C4-2B (cell line): ENCODE measurements at regions not wholly inside any gene's neighbourhood (a gene's known extent, or its start where the extent isn't known, plus 50 kb on each side); places are given as distances from the start of the nearest gene placed in this dataset.
A peak's percentile ranks its signal among the peaks of the same experiment; 100 is the strongest.

Source experiments
- ZFX ChIP-seq: fragments of 450-650 bp; IDR thresholded peaks from 2 replicates; pipeline ENCODE4 v1.6.1; 2017
- TF ChIP-seq, protein P1 (sequence below): fragments of 450-650 bp; conservative IDR thresholded peaks from 2 replicates; pipeline ENCODE4 v1.5.1; 2017; ENCODE audit warnings: mild to moderate bottlenecking

DNA sequence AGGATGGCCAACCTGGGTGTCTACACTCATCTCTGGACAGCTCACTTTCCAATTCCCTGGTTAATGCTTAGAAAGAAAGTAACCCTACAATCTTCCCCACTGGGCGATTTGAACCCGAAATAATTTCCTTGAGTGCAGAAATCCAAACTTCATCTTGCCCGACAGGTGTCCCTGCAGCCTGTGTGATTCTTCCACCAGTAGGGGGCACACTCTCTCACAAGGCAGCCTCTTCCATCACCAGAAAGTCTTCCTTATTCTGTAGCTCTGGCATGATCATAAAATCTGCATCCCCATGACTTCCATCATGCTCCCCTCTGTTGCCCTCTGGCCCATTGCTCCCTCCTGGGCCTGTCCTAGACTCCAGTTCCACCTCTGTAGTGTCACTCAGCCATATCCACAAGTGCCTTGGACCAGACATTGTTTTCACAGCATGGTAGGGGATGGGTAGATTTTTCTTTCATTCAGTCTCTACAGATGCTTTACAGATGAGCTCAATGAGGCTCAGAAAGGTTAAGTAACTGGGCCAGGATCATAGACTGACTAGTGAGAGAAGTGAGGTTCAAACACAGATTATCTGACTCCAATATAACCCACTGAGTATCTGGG is 170.4 kb upstream of the SPTLC3 start:
- TF ChIP-seq, protein P1, sequence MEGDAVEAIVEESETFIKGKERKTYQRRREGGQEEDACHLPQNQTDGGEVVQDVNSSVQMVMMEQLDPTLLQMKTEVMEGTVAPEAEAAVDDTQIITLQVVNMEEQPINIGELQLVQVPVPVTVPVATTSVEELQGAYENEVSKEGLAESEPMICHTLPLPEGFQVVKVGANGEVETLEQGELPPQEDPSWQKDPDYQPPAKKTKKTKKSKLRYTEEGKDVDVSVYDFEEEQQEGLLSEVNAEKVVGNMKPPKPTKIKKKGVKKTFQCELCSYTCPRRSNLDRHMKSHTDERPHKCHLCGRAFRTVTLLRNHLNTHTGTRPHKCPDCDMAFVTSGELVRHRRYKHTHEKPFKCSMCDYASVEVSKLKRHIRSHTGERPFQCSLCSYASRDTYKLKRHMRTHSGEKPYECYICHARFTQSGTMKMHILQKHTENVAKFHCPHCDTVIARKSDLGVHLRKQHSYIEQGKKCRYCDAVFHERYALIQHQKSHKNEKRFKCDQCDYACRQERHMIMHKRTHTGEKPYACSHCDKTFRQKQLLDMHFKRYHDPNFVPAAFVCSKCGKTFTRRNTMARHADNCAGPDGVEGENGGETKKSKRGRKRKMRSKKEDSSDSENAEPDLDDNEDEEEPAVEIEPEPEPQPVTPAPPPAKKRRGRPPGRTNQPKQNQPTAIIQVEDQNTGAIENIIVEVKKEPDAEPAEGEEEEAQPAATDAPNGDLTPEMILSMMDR, result peak; percentile 73
- TF ChIP-seq ZFX, result no peak
